HEK293 (cell line): ENCODE measurements at regions not wholly inside any gene's neighbourhood (a gene's known extent, or its start where the extent isn't known, plus 50 kb on each side); places are given as distances from the start of the nearest gene placed in this dataset.

ENCODE experiments used
- ZBTB17 ChIP-seq: fragments of 450-650 bp; formaldehyde crosslinking; IDR thresholded peaks from 2 replicates; pipeline ENCODE4 v1.5.1; 2016; ENCODE audit warnings: missing biosample characterization, missing genetic modification characterization
- ZNF121 ChIP-seq: fragments of 450-650 bp; formaldehyde crosslinking; IDR thresholded peaks from 2 replicates; pipeline ENCODE4 v1.5.1; 2016; ENCODE audit warnings: missing biosample characterization, missing genetic modification characterization
- ZNF501 ChIP-seq: fragments of 450-650 bp; formaldehyde crosslinking; IDR thresholded peaks from 2 replicates; pipeline ENCODE4 v1.5.1; 2016; ENCODE audit warnings: missing biosample characterization, missing genetic modification characterization
- ZNF76 ChIP-seq: fragments of 450-650 bp; formaldehyde crosslinking; IDR thresholded peaks from 2 replicates; pipeline ENCODE4; 2016; ENCODE audit warnings: low read depth, missing biosample characterization, missing genetic modification characterization, borderline replicate concordance
- TF ChIP-seq, protein P1 (sequence below): fragments of 450-650 bp; formaldehyde crosslinking; IDR thresholded peaks from 2 replicates; pipeline ENCODE4 v1.5.1; 2016; ENCODE audit warnings: missing biosample characterization, missing genetic modification characterization

DNA sequence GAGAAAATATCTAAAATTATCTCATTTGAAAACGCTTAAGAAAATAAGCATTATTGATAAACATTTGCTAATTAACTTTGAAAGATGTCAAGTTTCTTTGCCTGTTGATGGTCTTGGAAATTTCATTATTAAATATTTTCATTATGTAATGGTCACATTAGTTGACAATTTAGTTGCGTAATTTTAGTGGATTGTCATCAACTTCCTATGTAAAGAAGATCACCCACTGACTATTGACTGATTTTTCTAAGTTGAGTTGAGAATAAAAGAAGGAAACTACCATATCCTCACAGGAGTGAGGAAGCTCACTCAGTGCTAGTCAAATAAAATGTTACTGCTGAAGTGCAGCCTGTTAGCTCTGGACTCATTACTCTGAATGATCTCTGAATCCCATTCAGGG is 79.9 kb upstream of the LY86 start:
- TF ChIP-seq, protein P1, sequence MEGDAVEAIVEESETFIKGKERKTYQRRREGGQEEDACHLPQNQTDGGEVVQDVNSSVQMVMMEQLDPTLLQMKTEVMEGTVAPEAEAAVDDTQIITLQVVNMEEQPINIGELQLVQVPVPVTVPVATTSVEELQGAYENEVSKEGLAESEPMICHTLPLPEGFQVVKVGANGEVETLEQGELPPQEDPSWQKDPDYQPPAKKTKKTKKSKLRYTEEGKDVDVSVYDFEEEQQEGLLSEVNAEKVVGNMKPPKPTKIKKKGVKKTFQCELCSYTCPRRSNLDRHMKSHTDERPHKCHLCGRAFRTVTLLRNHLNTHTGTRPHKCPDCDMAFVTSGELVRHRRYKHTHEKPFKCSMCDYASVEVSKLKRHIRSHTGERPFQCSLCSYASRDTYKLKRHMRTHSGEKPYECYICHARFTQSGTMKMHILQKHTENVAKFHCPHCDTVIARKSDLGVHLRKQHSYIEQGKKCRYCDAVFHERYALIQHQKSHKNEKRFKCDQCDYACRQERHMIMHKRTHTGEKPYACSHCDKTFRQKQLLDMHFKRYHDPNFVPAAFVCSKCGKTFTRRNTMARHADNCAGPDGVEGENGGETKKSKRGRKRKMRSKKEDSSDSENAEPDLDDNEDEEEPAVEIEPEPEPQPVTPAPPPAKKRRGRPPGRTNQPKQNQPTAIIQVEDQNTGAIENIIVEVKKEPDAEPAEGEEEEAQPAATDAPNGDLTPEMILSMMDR (tag by site-specific recombination): no peak
- TF ChIP-seq ZBTB17: no peak
- no peak for TF ChIP-seq ZNF501 (tag by site-specific recombination)
- TF ChIP-seq ZNF76 (tag by site-specific recombination): no peak
- TF ChIP-seq ZNF121: no peak
